Natural killer cell (primary cell): ENCODE measurements at regions not wholly inside any gene's neighbourhood (a gene's known extent, or its start where the extent isn't known, plus 50 kb on each side); places are given as distances from the start of the nearest gene placed in this dataset.

ENCODE experiments used
- ATAC-seq, 3 donors: fragments of 150-1000 bp in 2 of 3; fragments of 200-7000 bp in 1 of 3; cut with Tn5 transposase; 1 replicate in 1 of 3; 2 replicates in 2 of 3; pipeline ENCODE4 v1.10.0; 2021; ENCODE audit warnings: mild to moderate bottlenecking in 2 of 3, moderate library complexity in 2 of 3
- DNase-seq, 2 donors: peaks; one replicate each; pipeline versions ENCODE4 v3.0.0 to v3.0.0-alpha.2; 2013 to 2021; ENCODE audit warnings: mixed read lengths in 1 of 2
- H3K27ac ChIP-seq: one replicate; pipeline ENCODE4 v1.5.1; 2013; ENCODE audit warnings: mild to moderate bottlenecking, low read length
- H3K27me3 ChIP-seq: one replicate; pipeline ENCODE4 v1.6.1; 2013; ENCODE audit warnings: low read length; ENCODE audit not compliant: control insufficient read depth, insufficient read depth
- H3K36me3 ChIP-seq: one replicate; pipeline ENCODE4 v1.6.1; 2013; ENCODE audit warnings: low read length; ENCODE audit not compliant: control insufficient read depth, insufficient read depth
- H3K4me1 ChIP-seq: one replicate; pipeline ENCODE4 v1.6.1; 2013; ENCODE audit warnings: low read length; ENCODE audit not compliant: control insufficient read depth, insufficient read depth
- H3K4me3 ChIP-seq: one replicate; pipeline ENCODE4 v1.5.1; 2013; ENCODE audit warnings: low read length
- H3K9me3 ChIP-seq: one replicate; pipeline ENCODE4 v1.6.1; 2013; ENCODE audit warnings: low read length; ENCODE audit not compliant: control insufficient read depth, insufficient read depth
- H3K27ac Mint-ChIP-seq, 2 donors: one replicate each; pipeline ENCODE4 v1.8.0; 2022; ENCODE audit warnings: mild to moderate bottlenecking in 2 of 2, mixed read lengths in 2 of 2, moderate library complexity in 1 of 2
- H3K27me3 Mint-ChIP-seq, 2 donors: one replicate each; pipeline ENCODE4 v1.8.0; 2022; ENCODE audit warnings: low read depth in 2 of 2, mixed read lengths in 2 of 2
- H3K36me3 Mint-ChIP-seq: one replicate; pipeline ENCODE4 v1.8.0; 2022; ENCODE audit warnings: mixed read lengths
- H3K4me1 Mint-ChIP-seq, 2 donors: one replicate each; pipeline ENCODE4 v1.8.0; 2022; ENCODE audit warnings: mixed read lengths in 2 of 2
- H3K4me3 Mint-ChIP-seq: one replicate; pipeline ENCODE4 v1.8.0; 2022; ENCODE audit warnings: mild to moderate bottlenecking, moderate library complexity, mixed read lengths
- H3K9me3 Mint-ChIP-seq, 2 donors: one replicate each; pipeline ENCODE4 v1.8.0; 2022; ENCODE audit warnings: mixed read lengths in 2 of 2
- CTCF ChIP-seq: fragments of 200-600 bp; IDR thresholded peaks from one replicate; pipeline ENCODE4 v1.8.0; 2022; ENCODE audit warnings: antibody characterized with exemption
- WGBS: methylation state at CpG from one replicate; pipeline ENCODE4 v1.1.7; 2013; ENCODE audit warnings: missing lambda C conversion rate; ENCODE audit not compliant: insufficient coverage; 5-methylcytosine and 5-hydroxymethylcytosine counted together
- intact Hi-C: fragments of 100-400 bp; cut with micrococcal nuclease; formaldehyde crosslinking; loops from one replicate; pipeline ENCODE4 v1.14.2; 2022

DNA sequence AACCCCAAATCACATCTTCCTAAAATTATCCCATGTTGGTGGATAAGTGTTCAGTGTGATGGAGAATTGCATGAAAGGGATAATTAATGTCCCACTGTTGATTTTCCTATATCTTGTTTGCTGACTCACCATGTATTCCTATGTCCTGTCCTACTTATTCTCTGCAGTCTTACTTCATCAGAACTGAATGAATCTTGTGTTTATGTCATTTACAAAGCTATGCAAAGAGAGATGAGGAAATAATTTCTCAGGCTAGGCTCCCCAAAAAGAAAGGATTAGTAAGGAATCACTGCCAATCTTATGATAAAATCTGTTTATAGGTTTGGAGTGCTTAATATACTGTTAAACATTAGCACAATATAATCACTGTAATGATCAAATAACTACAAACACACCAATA, 360.8 kb downstream of the CRPPA start:
- Histone ChIP-seq H3K4me1 (peaks cover 4% of the 10 kb centered on the region), H3K9me3 (no peaks in the 10 kb centered on the region), H3K4me3 (no peak overlapping the region), H3K27ac (no peak overlapping the region), H3K27me3 (no peaks in the 10 kb centered on the region), H3K36me3 (no peaks in the 10 kb centered on the region)
- intact Hi-C loops: no loop called here
- H3K4me1 Mint-ChIP-seq: peaks cover 13 to 20% of the 10 kb centered on the region in 2 donors
- H3K4me3 Mint-ChIP-seq: no peak overlapping the region
- no peaks in the 10 kb centered on the region for H3K36me3 Mint-ChIP-seq
- no peak for DNase-seq
- ATAC-seq: no peak
- no peak for TF ChIP-seq CTCF
- no peak overlapping the region for H3K27ac Mint-ChIP-seq
- no peaks in the 10 kb centered on the region for H3K27me3 Mint-ChIP-seq
- no peaks in the 10 kb centered on the region for H3K9me3 Mint-ChIP-seq

- Histone ChIP-seq H3K36me3 (no peaks in the 10 kb centered on the region), H3K27ac (no peak overlapping the region), H3K9me3 (no peaks in the 10 kb centered on the region), H3K4me1 (no peaks in the 10 kb centered on the region), H3K4me3 (no peak overlapping the region), H3K27me3 (no peaks in the 10 kb centered on the region)
- no peak overlapping the region for H3K27ac Mint-ChIP-seq
- no peaks in the 10 kb centered on the region for H3K27me3 Mint-ChIP-seq
- H3K9me3 Mint-ChIP-seq: no peaks in the 10 kb centered on the region
- ATAC-seq (no peak), DNase-seq (no peak)
- H3K36me3 Mint-ChIP-seq: no peaks in the 10 kb centered on the region
- H3K4me1 Mint-ChIP-seq: peaks cover 0 to 5% of the 10 kb centered on the region in 2 donors
- no peak for TF ChIP-seq CTCF
- intact Hi-C loops: no loop called here
- WGBS: 48% methylated on average over 1 of the region's 2 CpGs
- H3K4me3 Mint-ChIP-seq: no peak overlapping the region
Measured at GRCh38 chr7:16055263-16055976, 365.9 kb downstream of the CRPPA start.

GRCh38 chr7:16051561-16052255, 365.2 kb upstream of the MEOX2 start:
- Mint-ChIP-seq H3K27me3 (peaks cover 0 to 5% of the 10 kb centered on the region in 2 donors), H3K4me1 (peaks cover 0 to 5% of the 10 kb centered on the region in 2 donors), H3K4me3 (no peak overlapping the region), H3K27ac (no peak overlapping the region), H3K9me3 (no peaks in the 10 kb centered on the region), H3K36me3 (no peaks in the 10 kb centered on the region)
- no peaks in the 10 kb centered on the region for H3K27me3 ChIP-seq
- no peaks in the 10 kb centered on the region for H3K9me3 ChIP-seq
- intact Hi-C loops: no loop called here
- no peaks in the 10 kb centered on the region for H3K4me1 ChIP-seq
- no peak overlapping the region for H3K4me3 ChIP-seq
- no peak for TF ChIP-seq CTCF
- no peak for ATAC-seq
- 90% methylated on average over 2 of the region's 4 CpGs for WGBS
- no peaks in the 10 kb centered on the region for H3K36me3 ChIP-seq
- no peak for DNase-seq
- H3K27ac ChIP-seq: no peak overlapping the region
